ENCODE measurements at regions not wholly inside any gene's neighbourhood (a gene's known extent, or its start where the extent isn't known, plus 50 kb on each side); places are given as distances from the start of the nearest gene placed in this dataset.
"Not testable (repeated sequence)": the region's sequence is repeated elsewhere in the genome, so short reads cannot be mapped to it uniquely, and the experiment has no call there.

DNA sequence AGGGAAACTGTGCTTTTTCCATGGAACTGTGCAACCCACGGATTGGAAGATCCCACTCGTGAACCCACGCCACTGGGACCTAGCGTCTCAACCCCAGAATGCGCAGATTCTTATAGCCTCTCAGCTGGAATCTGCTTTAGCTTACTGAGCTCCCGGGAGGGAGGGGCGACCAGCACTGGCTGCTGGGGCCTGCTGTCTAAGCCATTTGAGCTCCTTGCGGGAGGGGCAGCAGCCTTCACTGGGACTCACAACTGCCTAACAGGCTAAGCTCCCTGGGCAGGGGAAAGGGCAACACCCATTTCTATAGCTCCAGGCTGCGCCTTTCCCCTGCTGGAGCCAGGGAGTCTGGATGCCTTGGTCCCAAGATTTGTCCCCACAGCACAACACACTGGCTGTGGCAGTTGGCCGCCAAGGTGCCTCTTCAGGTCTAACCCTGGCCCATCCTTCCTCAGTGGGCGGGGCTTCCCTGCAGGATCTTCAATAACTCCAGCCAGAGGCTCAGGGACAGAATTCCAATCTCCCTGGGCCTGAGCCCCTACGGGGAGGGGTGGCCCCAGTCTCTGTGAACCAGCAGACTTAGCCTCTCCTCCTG lies 451.7 kb upstream of the PITX2 start:
- Histone ChIP-seq H3K27ac (ENCODE audit: low read length) (no peak overlapping the region), H3K4me1 (ENCODE audit: low read length) (no peaks in the 10 kb centered on the region), H3F3A (ENCODE audit: insufficient read depth, low read length) (no peaks in the 10 kb centered on the region), H2AFZ (ENCODE audit: low read length) (no peak overlapping the region), H3K4me3 (ENCODE audit: low read length) (no peak overlapping the region), H3K9me3 (replicated peaks; ENCODE audit: insufficient read depth, low read length) (no peaks in the 10 kb centered on the region), H4K20me1 (ENCODE audit: insufficient read depth, low read length) (no peaks in the 10 kb centered on the region), H3K9me2 (replicated peaks; ENCODE audit: insufficient read depth, low read length) (no peaks in the 10 kb centered on the region), H3K36me3 (replicated peaks; ENCODE audit: insufficient read depth, low read length) (no peaks in the 10 kb centered on the region), H3K27me3 (replicated peaks; ENCODE audit: insufficient read depth, low read length) (no peaks in the 10 kb centered on the region), H3K4me2 (ENCODE audit: low read depth, low read length) (no peak overlapping the region), H3K9ac (ENCODE audit: low read length) (no peak overlapping the region), H3K79me2 (ENCODE audit: low read length) (no peaks in the 10 kb centered on the region)
- TF ChIP-seq, protein P1, sequence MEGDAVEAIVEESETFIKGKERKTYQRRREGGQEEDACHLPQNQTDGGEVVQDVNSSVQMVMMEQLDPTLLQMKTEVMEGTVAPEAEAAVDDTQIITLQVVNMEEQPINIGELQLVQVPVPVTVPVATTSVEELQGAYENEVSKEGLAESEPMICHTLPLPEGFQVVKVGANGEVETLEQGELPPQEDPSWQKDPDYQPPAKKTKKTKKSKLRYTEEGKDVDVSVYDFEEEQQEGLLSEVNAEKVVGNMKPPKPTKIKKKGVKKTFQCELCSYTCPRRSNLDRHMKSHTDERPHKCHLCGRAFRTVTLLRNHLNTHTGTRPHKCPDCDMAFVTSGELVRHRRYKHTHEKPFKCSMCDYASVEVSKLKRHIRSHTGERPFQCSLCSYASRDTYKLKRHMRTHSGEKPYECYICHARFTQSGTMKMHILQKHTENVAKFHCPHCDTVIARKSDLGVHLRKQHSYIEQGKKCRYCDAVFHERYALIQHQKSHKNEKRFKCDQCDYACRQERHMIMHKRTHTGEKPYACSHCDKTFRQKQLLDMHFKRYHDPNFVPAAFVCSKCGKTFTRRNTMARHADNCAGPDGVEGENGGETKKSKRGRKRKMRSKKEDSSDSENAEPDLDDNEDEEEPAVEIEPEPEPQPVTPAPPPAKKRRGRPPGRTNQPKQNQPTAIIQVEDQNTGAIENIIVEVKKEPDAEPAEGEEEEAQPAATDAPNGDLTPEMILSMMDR (IDR thresholded peaks at IDR 0.05; ENCODE audit: low read length), result no peak
- TF ChIP-seq EZH2 (optimal IDR thresholded peaks at IDR 0.05; ENCODE audit: low read depth, low read length), result no peak
- no peak for TF ChIP-seq EZH2phosphoT487 (IDR thresholded peaks at IDR 0.05; ENCODE audit: low read length)
- no peak for DNase-seq

DNA sequence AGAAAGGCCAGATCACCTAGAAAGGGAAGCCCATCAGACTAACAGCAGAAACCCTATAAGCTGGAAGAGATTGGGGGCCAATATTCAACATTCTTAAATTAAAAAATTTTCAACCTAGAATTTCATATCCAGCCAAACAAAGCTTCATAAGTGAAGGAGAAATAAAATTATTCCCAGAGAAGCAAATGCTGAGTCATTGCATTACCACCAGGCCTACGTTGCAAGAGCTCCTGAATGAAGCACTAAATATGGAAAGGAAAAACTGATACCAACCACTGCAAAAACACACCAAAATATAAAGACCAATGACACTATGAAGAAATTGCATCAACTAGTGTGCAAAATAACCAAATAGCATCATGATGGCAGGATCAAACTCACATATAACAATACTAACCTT lies 453.4 kb upstream of the PITX2 start:
- H3F3A ChIP-seq (ENCODE audit: insufficient read depth, low read length); H3K9ac ChIP-seq (ENCODE audit: low read length); H3K4me1 ChIP-seq (ENCODE audit: low read length); H3K27me3 ChIP-seq (replicated peaks; ENCODE audit: insufficient read depth, low read length); H3K4me3 ChIP-seq (ENCODE audit: low read length); H4K20me1 ChIP-seq (ENCODE audit: insufficient read depth, low read length); H3K79me2 ChIP-seq (ENCODE audit: low read length); DNase-seq; H3K36me3 ChIP-seq (replicated peaks; ENCODE audit: insufficient read depth, low read length); H3K9me2 ChIP-seq (replicated peaks; ENCODE audit: insufficient read depth, low read length); H2AFZ ChIP-seq (ENCODE audit: low read length); H3K9me3 ChIP-seq (replicated peaks; ENCODE audit: insufficient read depth, low read length); H3K27ac ChIP-seq (ENCODE audit: low read length); H3K4me2 ChIP-seq (ENCODE audit: low read depth, low read length): not testable (repeated sequence)

DNA sequence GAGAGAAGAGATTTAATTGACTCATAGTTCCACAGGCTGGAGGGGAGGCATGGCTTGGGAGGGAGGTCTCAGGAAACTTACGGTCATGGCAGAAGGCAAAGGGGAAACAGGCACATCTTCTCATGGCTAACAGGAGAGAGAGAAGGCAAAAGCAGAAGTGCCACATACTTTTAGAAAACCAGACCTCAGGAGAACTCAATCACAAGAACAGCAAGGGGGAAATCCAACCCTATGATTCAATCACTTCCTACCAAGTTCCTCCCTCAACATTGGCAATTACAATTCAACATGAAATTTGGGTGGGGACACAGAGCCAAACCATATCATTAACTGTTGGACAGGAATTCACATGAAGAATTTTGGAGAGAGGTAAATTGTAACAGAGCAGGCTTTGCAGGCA lies 485.3 kb upstream of the PITX2 start:
- no peak overlapping the region for H2AFZ ChIP-seq (ENCODE audit: low read length)
- TF ChIP-seq EZH2phosphoT487 (IDR thresholded peaks at IDR 0.05; ENCODE audit: low read length), result no peak
- TF ChIP-seq, protein P1 (IDR thresholded peaks at IDR 0.05; ENCODE audit: low read length), result no peak
- TF ChIP-seq EZH2 (optimal IDR thresholded peaks at IDR 0.05; ENCODE audit: low read depth, low read length), result no peak
- H3K4me1 ChIP-seq (ENCODE audit: low read length), result no peaks in the 10 kb centered on the region
- no peak overlapping the region for H3K9ac ChIP-seq (ENCODE audit: low read length)
- H3K9me2 ChIP-seq (replicated peaks; ENCODE audit: insufficient read depth, low read length), result no peaks in the 10 kb centered on the region
- H3K36me3 ChIP-seq (replicated peaks; ENCODE audit: insufficient read depth, low read length), result no peaks in the 10 kb centered on the region
- no peaks in the 10 kb centered on the region for H3F3A ChIP-seq (ENCODE audit: insufficient read depth, low read length)
- no peaks in the 10 kb centered on the region for H3K9me3 ChIP-seq (replicated peaks; ENCODE audit: insufficient read depth, low read length)
- no peaks in the 10 kb centered on the region for H3K27me3 ChIP-seq (replicated peaks; ENCODE audit: insufficient read depth, low read length)
- no peak overlapping the region for H3K4me2 ChIP-seq (ENCODE audit: low read depth, low read length)
- no peaks in the 10 kb centered on the region for H4K20me1 ChIP-seq (ENCODE audit: insufficient read depth, low read length)
- H3K27ac ChIP-seq (ENCODE audit: low read length), result no peak overlapping the region
- no peaks in the 10 kb centered on the region for H3K79me2 ChIP-seq (ENCODE audit: low read length)
- DNase-seq, result no peak
- no peak overlapping the region for H3K4me3 ChIP-seq (ENCODE audit: low read length)

DNA sequence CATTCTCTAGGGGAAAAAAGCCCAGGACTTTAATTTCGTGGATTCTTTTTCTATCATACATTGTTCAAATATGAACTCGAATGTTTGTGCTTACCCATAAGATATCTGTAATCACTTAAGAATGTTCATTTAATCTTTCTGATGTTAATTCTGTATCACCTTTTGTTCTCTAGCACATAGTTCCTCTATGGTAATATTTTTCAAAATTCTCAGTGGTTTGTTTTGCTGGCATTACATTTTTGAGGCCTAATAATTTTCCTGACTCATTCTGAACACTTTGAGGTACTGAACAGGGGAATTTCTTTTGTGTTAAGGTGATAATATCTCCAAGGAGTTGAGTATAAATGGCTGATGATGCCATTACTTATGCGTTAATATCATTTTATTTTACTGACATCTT lies 490.7 kb upstream of the PITX2 start:
- no peak overlapping the region for H3K4me3 ChIP-seq (ENCODE audit: low read length)
- H3K27me3 ChIP-seq (replicated peaks; ENCODE audit: insufficient read depth, low read length), result no peaks in the 10 kb centered on the region
- no peaks in the 10 kb centered on the region for H3K9me3 ChIP-seq (replicated peaks; ENCODE audit: insufficient read depth, low read length)
- no peak overlapping the region for H2AFZ ChIP-seq (ENCODE audit: low read length)
- H4K20me1 ChIP-seq (ENCODE audit: insufficient read depth, low read length), result no peaks in the 10 kb centered on the region
- no peaks in the 10 kb centered on the region for H3K9me2 ChIP-seq (replicated peaks; ENCODE audit: insufficient read depth, low read length)
- H3K4me1 ChIP-seq (ENCODE audit: low read length), result no peaks in the 10 kb centered on the region
- H3K9ac ChIP-seq (ENCODE audit: low read length), result no peak overlapping the region
- H3K36me3 ChIP-seq (replicated peaks; ENCODE audit: insufficient read depth, low read length), result no peaks in the 10 kb centered on the region
- no peaks in the 10 kb centered on the region for H3K79me2 ChIP-seq (ENCODE audit: low read length)
- no peak overlapping the region for H3K27ac ChIP-seq (ENCODE audit: low read length)
- no peak overlapping the region for H3K4me2 ChIP-seq (ENCODE audit: low read depth, low read length)
- no peaks in the 10 kb centered on the region for H3F3A ChIP-seq (ENCODE audit: insufficient read depth, low read length)
- TF ChIP-seq, protein P1 (IDR thresholded peaks at IDR 0.05; ENCODE audit: low read length), result no peak
- no peak for TF ChIP-seq EZH2phosphoT487 (IDR thresholded peaks at IDR 0.05; ENCODE audit: low read length)
- no peak for TF ChIP-seq EZH2 (optimal IDR thresholded peaks at IDR 0.05; ENCODE audit: low read depth, low read length)
- no peak for DNase-seq

Data from MM.1S (cell line).